Right atrium auricular region (tissue), 2 donors: ENCODE measurements at regions not wholly inside any gene's neighbourhood (a gene's known extent, or its start where the extent isn't known, plus 50 kb on each side); places are given as distances from the start of the nearest gene placed in this dataset.
A peak's percentile ranks its signal among the peaks of the same experiment; 100 is the strongest.

ENCODE experiments used
- DNase-seq: peaks from one replicate; pipeline ENCODE4 v3.0.0-alpha.2; 2019; ENCODE audit warnings: low spot score
- H3K27ac ChIP-seq, 2 donors: fragments of 200-600 bp; sonication (generic); 1 replicate in 1 of 2; 2 replicates in 1 of 2; pipeline ENCODE4 v1.5.1; 2016 to 2019
- H3K27me3 ChIP-seq, 2 donors: fragments of 200-600 bp; sonication (generic); one replicate each; pipeline versions ENCODE4 v1.5.1 to v1.6.0; 2017 to 2019
- H3K36me3 ChIP-seq: fragments of 200-600 bp; sonication (generic); one replicate; pipeline ENCODE4 v1.5.1; 2016
- H3K4me1 ChIP-seq, 2 donors: fragments of 200-600 bp; sonication (generic); one replicate each; pipeline versions ENCODE4 v1.5.1 to v1.6.0; 2017 to 2019
- H3K4me3 ChIP-seq, 2 donors: fragments of 200-600 bp; sonication (generic); 1 replicate in 1 of 2; 2 replicates in 1 of 2; pipeline ENCODE4 v1.5.1; 2017 to 2019; ENCODE audit warnings: mild to moderate bottlenecking in 1 of 2, moderate library complexity in 1 of 2
- H3K9me3 ChIP-seq, 2 donors: fragments of 200-600 bp; sonication (generic); one replicate each; pipeline ENCODE4 v1.5.1; 2019
- TF ChIP-seq, protein P1 (sequence below), 2 donors: fragments of 200-600 bp; sonication (generic); IDR thresholded peaks; one replicate each; pipeline ENCODE4 v1.5.1; 2019; ENCODE audit warnings: antibody characterized with exemption in 2 of 2

DNA sequence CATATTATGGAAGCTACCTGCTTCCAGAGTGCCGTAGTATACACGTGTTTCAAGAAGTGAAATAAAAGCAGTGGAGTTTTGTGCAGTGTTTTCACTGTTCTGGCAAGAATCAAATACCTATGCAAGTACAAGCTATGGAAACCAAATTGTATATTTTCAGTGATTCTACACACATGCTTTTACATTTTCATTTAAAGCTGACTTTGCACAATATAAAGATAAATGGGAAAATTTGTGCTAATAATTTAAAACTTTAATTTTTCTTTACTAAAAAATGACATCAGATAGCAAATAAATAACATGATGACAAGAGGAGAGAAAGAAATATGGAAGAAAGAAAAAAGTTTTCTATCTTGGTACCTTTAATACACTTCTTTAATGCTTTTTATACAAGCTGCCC, 393.7 kb upstream of the NPVF start:
- Histone ChIP-seq H3K9me3 (no peaks in the 10 kb centered on the region), H3K4me3 (no peak overlapping the region), H3K27ac (no peak overlapping the region), H3K4me1 (peaks cover 0 to 29% of the 10 kb centered on the region in 2 donors), H3K36me3 (no peaks in the 10 kb centered on the region), H3K27me3 (no peaks in the 10 kb centered on the region)
- TF ChIP-seq, protein P1, sequence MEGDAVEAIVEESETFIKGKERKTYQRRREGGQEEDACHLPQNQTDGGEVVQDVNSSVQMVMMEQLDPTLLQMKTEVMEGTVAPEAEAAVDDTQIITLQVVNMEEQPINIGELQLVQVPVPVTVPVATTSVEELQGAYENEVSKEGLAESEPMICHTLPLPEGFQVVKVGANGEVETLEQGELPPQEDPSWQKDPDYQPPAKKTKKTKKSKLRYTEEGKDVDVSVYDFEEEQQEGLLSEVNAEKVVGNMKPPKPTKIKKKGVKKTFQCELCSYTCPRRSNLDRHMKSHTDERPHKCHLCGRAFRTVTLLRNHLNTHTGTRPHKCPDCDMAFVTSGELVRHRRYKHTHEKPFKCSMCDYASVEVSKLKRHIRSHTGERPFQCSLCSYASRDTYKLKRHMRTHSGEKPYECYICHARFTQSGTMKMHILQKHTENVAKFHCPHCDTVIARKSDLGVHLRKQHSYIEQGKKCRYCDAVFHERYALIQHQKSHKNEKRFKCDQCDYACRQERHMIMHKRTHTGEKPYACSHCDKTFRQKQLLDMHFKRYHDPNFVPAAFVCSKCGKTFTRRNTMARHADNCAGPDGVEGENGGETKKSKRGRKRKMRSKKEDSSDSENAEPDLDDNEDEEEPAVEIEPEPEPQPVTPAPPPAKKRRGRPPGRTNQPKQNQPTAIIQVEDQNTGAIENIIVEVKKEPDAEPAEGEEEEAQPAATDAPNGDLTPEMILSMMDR (IDR thresholded peaks at IDR 0.05): no peak
- no peak for DNase-seq

DNA sequence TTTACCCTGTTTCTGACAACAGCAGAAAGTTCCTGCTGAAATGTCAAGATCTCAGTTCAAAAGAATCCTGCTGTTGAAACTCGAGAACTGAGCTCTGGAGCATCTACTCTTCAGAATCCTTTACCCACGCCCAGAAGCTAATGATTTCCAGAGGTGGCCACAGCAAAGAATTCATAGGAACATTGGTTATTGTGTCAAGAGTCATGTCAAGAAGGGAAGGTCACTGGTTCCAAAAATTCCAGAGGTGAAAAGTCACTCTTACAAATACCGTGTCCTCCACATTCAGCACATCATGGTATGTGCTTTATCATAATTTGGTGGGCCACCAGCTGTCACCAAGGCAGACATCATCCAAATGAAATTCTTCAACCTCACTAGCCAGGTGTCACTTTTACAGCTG, 394.4 kb upstream of the NPVF start:
- Histone ChIP-seq H3K27ac (no peak overlapping the region), H3K4me3 (no peak overlapping the region), H3K27me3 (no peaks in the 10 kb centered on the region), H3K4me1 (peaks cover 0 to 22% of the 10 kb centered on the region in 2 donors), H3K36me3 (no peaks in the 10 kb centered on the region), H3K9me3 (no peaks in the 10 kb centered on the region)
- no peak for DNase-seq
- TF ChIP-seq, protein P1 (IDR thresholded peaks at IDR 0.05): no peak

GRCh38 chr7:25624051-25624450, 395.8 kb upstream of the NPVF start:
- Histone ChIP-seq H3K36me3 (no peaks in the 10 kb centered on the region), H3K9me3 (no peaks in the 10 kb centered on the region), H3K27me3 (no peaks in the 10 kb centered on the region), H3K4me1 (peaks cover 0 to 18% of the 10 kb centered on the region in 2 donors), H3K27ac (peak overlapping the region; percentile 56 to 70), H3K4me3 (no peak overlapping the region)
- TF ChIP-seq, protein P1 (IDR thresholded peaks at IDR 0.05): no peak
- no peak for DNase-seq

GRCh38 chr7:25624833-25625232, 396.5 kb upstream of the NPVF start:
- DNase-seq: peak; percentile 77
- Histone ChIP-seq H3K4me1 (peaks cover 0 to 10% of the 10 kb centered on the region in 2 donors), H3K9me3 (no peaks in the 10 kb centered on the region), H3K36me3 (no peaks in the 10 kb centered on the region), H3K4me3 (no peak overlapping the region), H3K27me3 (no peaks in the 10 kb centered on the region), H3K27ac (peak overlapping the region; percentile 56 to 70)
- TF ChIP-seq, protein P1 (IDR thresholded peaks at IDR 0.05): no peak

- TF ChIP-seq, protein P1 (IDR thresholded peaks at IDR 0.05): no peak
- peak overlapping the region; percentile 56 to 70 for H3K27ac ChIP-seq
- no peak overlapping the region for H3K4me3 ChIP-seq
- H3K4me1 ChIP-seq: peaks cover 0 to 6% of the 10 kb centered on the region in 2 donors
- H3K27me3 ChIP-seq: no peaks in the 10 kb centered on the region
- H3K36me3 ChIP-seq: no peaks in the 10 kb centered on the region
- no peaks in the 10 kb centered on the region for H3K9me3 ChIP-seq
- DNase-seq: no peak
Measured at GRCh38 chr7:25625306-25625992, 397.2 kb upstream of the NPVF start.
